ENCODE measurements at regions not wholly inside any gene's neighbourhood (a gene's known extent, or its start where the extent isn't known, plus 50 kb on each side); places are given as distances from the start of the nearest gene placed in this dataset.
"Not testable (repeated sequence)": the region's sequence is repeated elsewhere in the genome, so short reads cannot be mapped to it uniquely, and the experiment has no call there.

GRCh38 chr3:105285653-105286241 lies 81.0 kb upstream of the ALCAM start:
- no peaks in the 10 kb centered on the region for H3K79me2 ChIP-seq (ENCODE audit: insufficient read depth, low read length)
- TF ChIP-seq EZH2 (IDR thresholded peaks at IDR 0.05; ENCODE audit: borderline replicate concordance, low read depth, low read length, severe bottlenecking) (no peak), CTCF (IDR thresholded peaks at IDR 0.05; ENCODE audit: borderline replicate concordance, extremely low read depth, low read length, poor library complexity, severe bottlenecking) (no peak)
- no peaks in the 10 kb centered on the region for H3K4me1 ChIP-seq (ENCODE audit: insufficient read depth, low read length)
- no peaks in the 10 kb centered on the region for H3K27me3 ChIP-seq (ENCODE audit: insufficient read depth, low read length, poor library complexity)
- H2AFZ ChIP-seq (ENCODE audit: low read depth, low read length): no peak overlapping the region
- no peak for DNase-seq
- no peaks in the 10 kb centered on the region for H3K36me3 ChIP-seq (ENCODE audit: insufficient read depth, low read length)
- H4K20me1 ChIP-seq (ENCODE audit: insufficient read depth, low read length): no peaks in the 10 kb centered on the region
- no peak overlapping the region for H3K27ac ChIP-seq (ENCODE audit: low read length)
- H3K9ac ChIP-seq (ENCODE audit: low read depth, low read length): no peak overlapping the region
- H3K4me2 ChIP-seq (ENCODE audit: insufficient read depth, low read length): no peak overlapping the region
- H3K9me3 ChIP-seq (ENCODE audit: insufficient read depth, low read length, severe bottlenecking): no peaks in the 10 kb centered on the region
- H3K4me3 ChIP-seq (ENCODE audit: low read depth in 1 of 2, low read length in 2 of 2): no peak overlapping the region
- no peak for ATAC-seq (ENCODE audit: insufficient read depth, low read depth)

GRCh38 chr3:105293441-105293840 lies 73.3 kb upstream of the ALCAM start:
- Histone ChIP-seq H3K9me3 (ENCODE audit: insufficient read depth, low read length, severe bottlenecking) (no peaks in the 10 kb centered on the region), H3K4me1 (ENCODE audit: insufficient read depth, low read length) (no peaks in the 10 kb centered on the region), H3K4me2 (ENCODE audit: insufficient read depth, low read length) (no peak overlapping the region), H3K27ac (ENCODE audit: low read length) (no peak overlapping the region), H3K79me2 (ENCODE audit: insufficient read depth, low read length) (no peaks in the 10 kb centered on the region), H3K27me3 (ENCODE audit: insufficient read depth, low read length, poor library complexity) (no peaks in the 10 kb centered on the region), H3K36me3 (ENCODE audit: insufficient read depth, low read length) (no peaks in the 10 kb centered on the region), H3K9ac (ENCODE audit: low read depth, low read length) (no peak overlapping the region), H2AFZ (ENCODE audit: low read depth, low read length) (no peak overlapping the region), H4K20me1 (ENCODE audit: insufficient read depth, low read length) (no peaks in the 10 kb centered on the region), H3K4me3 (ENCODE audit: low read depth in 1 of 2, low read length in 2 of 2) (no peak overlapping the region)
- TF ChIP-seq EZH2 (IDR thresholded peaks at IDR 0.05; ENCODE audit: borderline replicate concordance, low read depth, low read length, severe bottlenecking): no peak
- TF ChIP-seq CTCF (IDR thresholded peaks at IDR 0.05; ENCODE audit: borderline replicate concordance, extremely low read depth, low read length, poor library complexity, severe bottlenecking): no peak
- DNase-seq (no peak), ATAC-seq (ENCODE audit: insufficient read depth, low read depth) (no peak)

DNA sequence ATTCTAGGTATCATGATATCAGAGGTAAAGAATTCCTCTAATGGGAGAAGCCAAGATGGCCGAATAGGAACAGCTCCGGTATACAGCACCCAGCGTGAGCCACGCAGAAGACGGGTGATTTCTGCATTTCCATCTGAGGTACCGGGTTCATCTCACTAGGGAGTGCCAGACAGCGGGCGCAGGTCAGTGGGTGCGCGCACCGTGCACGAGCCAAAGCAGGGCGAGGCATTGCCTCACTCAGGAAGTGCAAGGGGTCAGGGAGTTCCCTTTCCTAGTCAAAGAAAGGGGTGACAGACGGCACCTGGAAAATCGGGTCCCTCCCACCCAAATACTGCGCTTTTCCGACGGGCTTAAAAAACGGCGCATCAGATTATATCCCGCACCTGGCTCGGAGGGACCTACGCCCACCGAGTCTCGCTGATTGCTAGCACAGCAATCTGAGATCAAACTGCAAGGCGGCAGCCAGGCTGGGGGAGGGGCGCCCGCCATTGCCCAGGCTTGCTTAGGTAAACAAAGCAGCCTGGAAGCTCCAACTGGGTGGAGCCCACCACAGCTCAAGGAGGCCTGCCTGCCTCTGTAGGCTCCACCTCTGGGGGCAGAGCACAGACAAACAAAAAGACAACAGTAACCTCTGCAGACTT lies 70.4 kb upstream of the ALCAM start:
- not testable (repeated sequence) for H3K27ac ChIP-seq (ENCODE audit: low read length); H3K36me3 ChIP-seq (ENCODE audit: insufficient read depth, low read length); H4K20me1 ChIP-seq (ENCODE audit: insufficient read depth, low read length); DNase-seq; H2AFZ ChIP-seq (ENCODE audit: low read depth, low read length); H3K9ac ChIP-seq (ENCODE audit: low read depth, low read length); H3K4me2 ChIP-seq (ENCODE audit: insufficient read depth, low read length); H3K9me3 ChIP-seq (ENCODE audit: insufficient read depth, low read length, severe bottlenecking); H3K4me3 ChIP-seq (ENCODE audit: low read depth in 1 of 2, low read length in 2 of 2); H3K79me2 ChIP-seq (ENCODE audit: insufficient read depth, low read length); ATAC-seq (ENCODE audit: insufficient read depth, low read depth); H3K27me3 ChIP-seq (ENCODE audit: insufficient read depth, low read length, poor library complexity); H3K4me1 ChIP-seq (ENCODE audit: insufficient read depth, low read length)

DNA sequence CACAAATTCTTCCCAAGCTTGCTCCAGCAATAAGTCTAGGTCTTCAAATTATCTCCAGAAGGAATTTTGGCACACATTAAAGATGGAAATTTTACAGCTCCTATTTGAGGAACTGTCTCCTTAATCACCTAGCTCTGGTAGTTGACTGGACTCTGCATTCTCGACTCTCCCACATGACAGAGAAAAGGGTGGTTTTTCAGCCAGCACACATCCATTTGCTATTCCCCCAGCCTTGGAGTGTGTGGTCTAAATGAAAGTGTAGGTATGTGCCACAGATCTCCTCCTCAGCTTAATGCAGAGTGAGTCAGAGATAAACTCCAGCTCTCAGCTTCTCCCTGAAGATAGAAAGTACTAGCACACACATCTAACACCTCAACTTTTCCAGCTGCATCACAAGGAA lies 62.2 kb upstream of the ALCAM start:
- no peak for TF ChIP-seq CTCF (IDR thresholded peaks at IDR 0.05; ENCODE audit: borderline replicate concordance, extremely low read depth, low read length, poor library complexity, severe bottlenecking)
- TF ChIP-seq EZH2 (IDR thresholded peaks at IDR 0.05; ENCODE audit: borderline replicate concordance, low read depth, low read length, severe bottlenecking): no peak
- Histone ChIP-seq H3K9ac (ENCODE audit: low read depth, low read length) (no peak overlapping the region), H3K4me2 (ENCODE audit: insufficient read depth, low read length) (no peak overlapping the region), H2AFZ (ENCODE audit: low read depth, low read length) (no peak overlapping the region), H3K27me3 (ENCODE audit: insufficient read depth, low read length, poor library complexity) (no peaks in the 10 kb centered on the region), H3K27ac (ENCODE audit: low read length) (no peak overlapping the region), H3K79me2 (ENCODE audit: insufficient read depth, low read length) (no peaks in the 10 kb centered on the region), H4K20me1 (ENCODE audit: insufficient read depth, low read length) (no peaks in the 10 kb centered on the region), H3K4me1 (ENCODE audit: insufficient read depth, low read length) (no peaks in the 10 kb centered on the region), H3K9me3 (ENCODE audit: insufficient read depth, low read length, severe bottlenecking) (no peaks in the 10 kb centered on the region), H3K4me3 (ENCODE audit: low read depth in 1 of 2, low read length in 2 of 2) (no peak overlapping the region), H3K36me3 (ENCODE audit: insufficient read depth, low read length) (no peaks in the 10 kb centered on the region)
- ATAC-seq (ENCODE audit: insufficient read depth, low read depth): no peak
- DNase-seq: no peak
